HG02642 (cell line): ENCODE measurements at regions not wholly inside any gene's neighbourhood (a gene's known extent, or its start where the extent isn't known, plus 50 kb on each side); places are given as distances from the start of the nearest gene placed in this dataset.
"Not testable (repeated sequence)": the region's sequence is repeated elsewhere in the genome, so short reads cannot be mapped to it uniquely, and the experiment has no call there.

Experiments
- ATAC-seq: cut with Tn5 transposase; IDR thresholded peaks from one replicate; pipeline ENCODE4 v1.9.1; 2021; ENCODE audit warnings: mild to moderate bottlenecking; ENCODE audit not compliant: unreplicated experiment, poor library complexity

GRCh38 chr3:110704332-110704731 is 367.3 kb upstream of the NECTIN3 start:
- not testable (repeated sequence) for ATAC-seq

- no peak for ATAC-seq
These were observed 363.5 kb upstream of the NECTIN3 start for GRCh38 chr3:110708156-110708555.

GRCh38 chr3:110710156-110710555 is 361.5 kb upstream of the NECTIN3 start:
- no peak for ATAC-seq

GRCh38 chr3:110710603-110711002 is 361.0 kb upstream of the NECTIN3 start:
- ATAC-seq, result no peak

- ATAC-seq, result no peak
These were observed 360.3 kb upstream of the NECTIN3 start for GRCh38 chr3:110711130-110711832.

- no peak for ATAC-seq
These were observed 359.6 kb upstream of the NECTIN3 start for GRCh38 chr3:110711851-110712516.

- no peak for ATAC-seq
These were observed 344.6 kb upstream of the NECTIN3 start for GRCh38 chr3:110727056-110727455.

GRCh38 chr3:110731148-110731547 is 340.5 kb upstream of the NECTIN3 start:
- ATAC-seq, result no peak

- no peak for ATAC-seq
These were observed 339.2 kb upstream of the NECTIN3 start for GRCh38 chr3:110732420-110732819.

GRCh38 chr3:110733045-110733444 is 338.6 kb upstream of the NECTIN3 start:
- no peak for ATAC-seq

- ATAC-seq, result no peak
These were observed 337.1 kb upstream of the NECTIN3 start for GRCh38 chr3:110734524-110734923.

- ATAC-seq, result peak; percentile 86
These were observed 335.3 kb upstream of the NECTIN3 start for GRCh38 chr3:110736332-110736731.

GRCh38 chr3:110738531-110738930 is 333.1 kb upstream of the NECTIN3 start:
- ATAC-seq, result no peak

- ATAC-seq, result no peak
These were observed 329.7 kb upstream of the NECTIN3 start for GRCh38 chr3:110741891-110742290.

GRCh38 chr3:110743202-110743601 is 328.4 kb upstream of the NECTIN3 start:
- peak; percentile 55 for ATAC-seq

GRCh38 chr3:110743984-110744383 is 327.6 kb upstream of the NECTIN3 start:
- no peak for ATAC-seq

- ATAC-seq, result no peak
These were observed 326.9 kb upstream of the NECTIN3 start for GRCh38 chr3:110744723-110745122.

- no peak for ATAC-seq
These were observed 322.6 kb upstream of the NECTIN3 start for GRCh38 chr3:110749006-110749405.

- no peak for ATAC-seq
These were observed 321.4 kb upstream of the NECTIN3 start for GRCh38 chr3:110750201-110750600.

GRCh38 chr3:110752307-110752706 is 319.3 kb upstream of the NECTIN3 start:
- ATAC-seq, result no peak

- ATAC-seq, result no peak
These were observed 318.1 kb upstream of the NECTIN3 start for GRCh38 chr3:110753516-110753915.
